ENCODE measurements at regions not wholly inside any gene's neighbourhood (a gene's known extent, or its start where the extent isn't known, plus 50 kb on each side); places are given as distances from the start of the nearest gene placed in this dataset.

DNA sequence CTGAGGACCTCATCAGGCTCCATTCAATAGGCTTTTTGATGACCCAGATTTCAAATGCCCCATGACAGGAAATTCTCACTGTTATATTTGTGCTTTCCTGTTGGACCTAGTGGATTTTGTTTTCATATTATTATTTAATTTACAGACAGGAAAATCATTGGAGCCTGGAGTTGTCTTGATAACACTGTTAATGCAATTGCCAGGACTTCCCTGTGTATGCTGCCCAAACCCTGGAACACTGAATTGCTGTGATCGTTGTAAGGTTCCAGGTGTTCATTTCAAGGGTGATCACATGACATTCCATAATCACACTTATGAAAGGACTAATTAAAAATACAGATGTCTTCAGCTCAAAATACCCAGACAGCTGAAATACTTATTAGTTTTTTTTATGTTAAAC lies 783.2 kb downstream of the DHX35 start:
- TF ChIP-seq, protein P1, sequence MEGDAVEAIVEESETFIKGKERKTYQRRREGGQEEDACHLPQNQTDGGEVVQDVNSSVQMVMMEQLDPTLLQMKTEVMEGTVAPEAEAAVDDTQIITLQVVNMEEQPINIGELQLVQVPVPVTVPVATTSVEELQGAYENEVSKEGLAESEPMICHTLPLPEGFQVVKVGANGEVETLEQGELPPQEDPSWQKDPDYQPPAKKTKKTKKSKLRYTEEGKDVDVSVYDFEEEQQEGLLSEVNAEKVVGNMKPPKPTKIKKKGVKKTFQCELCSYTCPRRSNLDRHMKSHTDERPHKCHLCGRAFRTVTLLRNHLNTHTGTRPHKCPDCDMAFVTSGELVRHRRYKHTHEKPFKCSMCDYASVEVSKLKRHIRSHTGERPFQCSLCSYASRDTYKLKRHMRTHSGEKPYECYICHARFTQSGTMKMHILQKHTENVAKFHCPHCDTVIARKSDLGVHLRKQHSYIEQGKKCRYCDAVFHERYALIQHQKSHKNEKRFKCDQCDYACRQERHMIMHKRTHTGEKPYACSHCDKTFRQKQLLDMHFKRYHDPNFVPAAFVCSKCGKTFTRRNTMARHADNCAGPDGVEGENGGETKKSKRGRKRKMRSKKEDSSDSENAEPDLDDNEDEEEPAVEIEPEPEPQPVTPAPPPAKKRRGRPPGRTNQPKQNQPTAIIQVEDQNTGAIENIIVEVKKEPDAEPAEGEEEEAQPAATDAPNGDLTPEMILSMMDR (IDR thresholded peaks at IDR 0.05; ENCODE audit: low read length) = no peak
- TF ChIP-seq EZH2 (IDR thresholded peaks at IDR 0.05; ENCODE audit: borderline replicate concordance, low read length) = no peak
